PC-9 (cell line): ENCODE measurements at regions not wholly inside any gene's neighbourhood (a gene's known extent, or its start where the extent isn't known, plus 50 kb on each side); places are given as distances from the start of the nearest gene placed in this dataset.

Experiments
- BruUV-seq: library from RNA; stranded (reverse); fragments of 400-500 nt; replicated peaks from 2 replicates; lab custom pipeline; 2021; lab: Mats Ljungman, UMichigan
- CTCF ChIA-PET: fragments of 300-600 bp; sonication (Branson Sonifier 250); formaldehyde crosslinking; loops from one replicate; lab custom pipeline; 2022; ENCODE audit warnings: antibody characterized with exemption; lab: Charles Lee
- POLR2A ChIA-PET: fragments of 300-600 bp; sonication (Branson Sonifier 250); formaldehyde crosslinking; loops from one replicate; lab custom pipeline; 2022; ENCODE audit warnings: antibody characterized with exemption; ENCODE audit not compliant: unreplicated experiment; lab: Charles Lee
- DNase-seq, 2 experiments: peaks; one replicate each; pipeline versions ENCODE4 v3.0.0 to v3.0.0-alpha.2; 2015 to 2022; ENCODE audit warnings: mixed read lengths in 1 of 2
- H2AFZ ChIP-seq: fragments of 200-600 bp; sonication (generic); 2 replicates; pipeline ENCODE4 v1.8.1; 2017; ENCODE audit warnings: antibody characterized with exemption
- H3F3A ChIP-seq: fragments of 200-600 bp; sonication (generic); 2 replicates; pipeline ENCODE4 v1.8.1; 2017; ENCODE audit warnings: antibody characterized with exemption, mild to moderate bottlenecking, low read depth; ENCODE audit not compliant: insufficient read depth
- H3K27ac ChIP-seq: fragments of 200-600 bp; sonication (generic); 2 replicates; pipeline ENCODE4 v1.6.1; 2016; ENCODE audit warnings: mixed run types
- H3K27me3 ChIP-seq: fragments of 200-600 bp; sonication (generic); 2 replicates; pipeline ENCODE4 v1.6.1; 2016; ENCODE audit warnings: low read depth, mixed run types; ENCODE audit not compliant: insufficient read depth
- H3K36me3 ChIP-seq: fragments of 200-600 bp; sonication (generic); 2 replicates; pipeline ENCODE4 v1.6.1; 2016; ENCODE audit warnings: low read depth, mixed run types
- H3K4me1 ChIP-seq: fragments of 200-600 bp; sonication (generic); replicated peaks from 2 replicates; pipeline ENCODE4 v1.6.1; 2016; ENCODE audit warnings: mixed run types; ENCODE audit not compliant: insufficient read depth
- H3K4me2 ChIP-seq: fragments of 200-600 bp; sonication (generic); 2 replicates; pipeline ENCODE4 v1.6.1; 2017; ENCODE audit warnings: mixed run types
- H3K4me3 ChIP-seq: fragments of 200-600 bp; sonication (generic); 2 replicates; pipeline ENCODE4 v1.6.1; 2016; ENCODE audit warnings: mixed run types
- H3K79me2 ChIP-seq: fragments of 200-600 bp; sonication (generic); 2 replicates; pipeline ENCODE4 v1.6.1; 2017; ENCODE audit warnings: low read depth, mixed run types
- H3K9me2 ChIP-seq: fragments of 200-600 bp; sonication (generic); 2 replicates; pipeline ENCODE4 v1.8.1; 2017; ENCODE audit warnings: mild to moderate bottlenecking; ENCODE audit not compliant: insufficient read depth
- H3K9me3 ChIP-seq: fragments of 200-600 bp; sonication (generic); 2 replicates; pipeline ENCODE4 v1.8.1; 2016; ENCODE audit warnings: low read depth; ENCODE audit not compliant: insufficient read depth
- H4K20me1 ChIP-seq: fragments of 200-600 bp; sonication (generic); 2 replicates; pipeline ENCODE4 v1.8.1; 2017; ENCODE audit not compliant: insufficient read depth
- EZH2 ChIP-seq: fragments of 200-600 bp; sonication (generic); IDR thresholded peaks from 2 replicates; pipeline ENCODE4 v1.8.0; 2017; ENCODE audit warnings: antibody characterized with exemption, low read depth
- intact Hi-C: fragments of 100-400 bp; cut with micrococcal nuclease; formaldehyde crosslinking; loops from one replicate; pipeline ENCODE4 v1.10.0; 2022; ENCODE audit not compliant: unreplicated experiment
- TF ChIP-seq, protein P1 (sequence below): fragments of 200-600 bp; sonication (generic); conservative IDR thresholded peaks from 2 replicates; pipeline ENCODE4 v1.6.1; 2017; ENCODE audit warnings: mixed run types, antibody characterized with exemption, mild to moderate bottlenecking, moderate library complexity

DNA sequence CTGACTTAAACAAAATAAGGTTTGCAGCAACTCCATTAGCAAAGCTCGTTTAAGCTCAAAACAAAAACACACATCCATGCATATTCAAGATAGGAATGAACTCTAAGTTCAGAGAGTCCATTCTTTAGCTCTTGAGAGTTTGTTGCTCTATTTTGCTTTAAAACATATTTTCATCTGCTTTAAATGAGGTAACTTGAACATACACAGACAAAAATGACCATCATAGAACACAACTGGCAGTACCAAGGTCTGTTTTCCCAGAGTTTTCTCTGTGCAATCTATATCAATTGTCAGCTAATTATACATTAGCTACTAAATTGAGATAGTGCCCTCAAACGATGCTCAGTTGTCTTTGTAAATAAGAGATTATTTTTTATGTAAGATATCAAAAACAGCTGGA, 423.2 kb upstream of the ANO3 start:
- ChIA-PET POLR2A (no interaction called here), CTCF (interaction anchor here (0.6 kb wide), 1 partner anchor 73 kb away, joined by 3 read pairs; no protein-coding TSS in a partner anchor)
- no peaks in the 10 kb centered on the region for H3K36me3 ChIP-seq
- no TSS peak for BruUV-seq
- no peak overlapping the region for H3K4me3 ChIP-seq
- no peak overlapping the region for H3K4me2 ChIP-seq
- TF ChIP-seq EZH2: no peak
- TF ChIP-seq, protein P1, sequence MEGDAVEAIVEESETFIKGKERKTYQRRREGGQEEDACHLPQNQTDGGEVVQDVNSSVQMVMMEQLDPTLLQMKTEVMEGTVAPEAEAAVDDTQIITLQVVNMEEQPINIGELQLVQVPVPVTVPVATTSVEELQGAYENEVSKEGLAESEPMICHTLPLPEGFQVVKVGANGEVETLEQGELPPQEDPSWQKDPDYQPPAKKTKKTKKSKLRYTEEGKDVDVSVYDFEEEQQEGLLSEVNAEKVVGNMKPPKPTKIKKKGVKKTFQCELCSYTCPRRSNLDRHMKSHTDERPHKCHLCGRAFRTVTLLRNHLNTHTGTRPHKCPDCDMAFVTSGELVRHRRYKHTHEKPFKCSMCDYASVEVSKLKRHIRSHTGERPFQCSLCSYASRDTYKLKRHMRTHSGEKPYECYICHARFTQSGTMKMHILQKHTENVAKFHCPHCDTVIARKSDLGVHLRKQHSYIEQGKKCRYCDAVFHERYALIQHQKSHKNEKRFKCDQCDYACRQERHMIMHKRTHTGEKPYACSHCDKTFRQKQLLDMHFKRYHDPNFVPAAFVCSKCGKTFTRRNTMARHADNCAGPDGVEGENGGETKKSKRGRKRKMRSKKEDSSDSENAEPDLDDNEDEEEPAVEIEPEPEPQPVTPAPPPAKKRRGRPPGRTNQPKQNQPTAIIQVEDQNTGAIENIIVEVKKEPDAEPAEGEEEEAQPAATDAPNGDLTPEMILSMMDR: no peak
- no peaks in the 10 kb centered on the region for H3K79me2 ChIP-seq
- no peaks in the 10 kb centered on the region for H4K20me1 ChIP-seq
- H2AFZ ChIP-seq: no peak overlapping the region
- H3K9me3 ChIP-seq: no peaks in the 10 kb centered on the region
- no peak for DNase-seq
- H3K27me3 ChIP-seq: no peaks in the 10 kb centered on the region
- no peaks in the 10 kb centered on the region for H3F3A ChIP-seq
- intact Hi-C loops: no loop called here
- H3K4me1 ChIP-seq: no peaks in the 10 kb centered on the region
- no peaks in the 10 kb centered on the region for H3K9me2 ChIP-seq
- no peak overlapping the region for H3K27ac ChIP-seq

DNA sequence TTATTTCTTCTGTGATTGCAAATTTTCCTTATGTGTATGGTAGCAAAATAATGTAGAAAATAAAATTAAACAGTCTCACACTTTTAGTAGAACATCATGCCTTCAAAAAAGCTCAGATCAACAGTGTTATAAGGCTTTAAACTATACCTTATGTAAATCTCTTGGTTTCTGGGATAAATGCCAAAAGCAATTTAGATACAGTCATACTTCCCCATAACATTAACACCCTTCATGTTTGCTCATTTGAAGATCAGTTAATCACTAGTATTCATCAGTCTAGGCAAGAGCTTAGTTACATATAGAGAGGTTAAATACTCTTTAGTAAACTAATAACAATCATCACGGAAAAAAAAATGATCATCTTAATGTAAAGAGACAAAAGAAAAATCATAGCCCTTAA, 421.8 kb upstream of the ANO3 start:
- H4K20me1 ChIP-seq: no peaks in the 10 kb centered on the region
- no peak overlapping the region for H2AFZ ChIP-seq
- H3K36me3 ChIP-seq: no peaks in the 10 kb centered on the region
- no peaks in the 10 kb centered on the region for H3K9me3 ChIP-seq
- no peaks in the 10 kb centered on the region for H3K27me3 ChIP-seq
- H3K79me2 ChIP-seq: no peaks in the 10 kb centered on the region
- intact Hi-C loops: no loop called here
- no peak overlapping the region for H3K4me2 ChIP-seq
- no peaks in the 10 kb centered on the region for H3K9me2 ChIP-seq
- no peak overlapping the region for H3K27ac ChIP-seq
- no peaks in the 10 kb centered on the region for H3K4me1 ChIP-seq
- DNase-seq: no peak
- POLR2A ChIA-PET: no interaction called here
- CTCF ChIA-PET: no interaction called here
- no TSS peak for BruUV-seq
- TF ChIP-seq EZH2: no peak
- TF ChIP-seq, protein P1: no peak
- H3F3A ChIP-seq: no peaks in the 10 kb centered on the region
- no peak overlapping the region for H3K4me3 ChIP-seq

GRCh38 chr11:25920356-25920755, 411.6 kb upstream of the ANO3 start:
- no peak overlapping the region for H2AFZ ChIP-seq
- no peak for TF ChIP-seq EZH2
- TF ChIP-seq, protein P1: no peak
- no peaks in the 10 kb centered on the region for H3K79me2 ChIP-seq
- H3K27ac ChIP-seq: no peak overlapping the region
- no peaks in the 10 kb centered on the region for H3K4me1 ChIP-seq
- H3K36me3 ChIP-seq: no peaks in the 10 kb centered on the region
- no peak overlapping the region for H3K4me2 ChIP-seq
- intact Hi-C loops: no loop called here
- no peak overlapping the region for H3K4me3 ChIP-seq
- H3K27me3 ChIP-seq: no peaks in the 10 kb centered on the region
- no peaks in the 10 kb centered on the region for H3F3A ChIP-seq
- no peaks in the 10 kb centered on the region for H3K9me3 ChIP-seq
- ChIA-PET POLR2A (no interaction called here), CTCF (no interaction called here)
- no TSS peak for BruUV-seq
- H4K20me1 ChIP-seq: no peaks in the 10 kb centered on the region
- DNase-seq: no peak
- H3K9me2 ChIP-seq: no peaks in the 10 kb centered on the region
